ENCODE measurements at regions not wholly inside any gene's neighbourhood (a gene's known extent, or its start where the extent isn't known, plus 50 kb on each side); places are given as distances from the start of the nearest gene placed in this dataset.

DNA sequence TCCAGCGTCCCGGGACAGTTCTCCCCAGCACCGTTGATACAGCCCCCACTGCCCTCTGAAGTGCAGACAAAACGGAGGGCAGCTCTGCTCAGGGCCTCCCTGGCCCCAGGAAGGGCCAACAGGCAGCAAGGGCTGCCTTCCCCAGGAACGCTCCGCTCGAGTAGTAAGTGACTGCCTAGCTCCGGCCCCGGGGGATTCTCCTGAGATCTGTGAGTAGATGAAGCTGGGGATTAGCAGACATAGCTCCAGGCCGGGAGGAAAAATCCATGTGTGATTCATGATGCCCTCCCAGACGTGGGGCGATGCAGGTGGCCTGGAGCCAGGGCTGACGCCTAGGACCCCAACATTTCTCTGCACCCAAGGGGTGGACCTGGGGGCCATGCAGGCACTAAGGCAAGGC, 85.3 kb downstream of the ENGASE start:
- H3K27ac ChIP-seq = no peak overlapping the region
- DNase-seq = no peak
- H3K36me3 ChIP-seq = no peaks in the 10 kb centered on the region
- H3K4me1 ChIP-seq = no peaks in the 10 kb centered on the region
- no peak for TF ChIP-seq POLR2A (IDR thresholded peaks at IDR 0.05)
- TF ChIP-seq, protein P1, sequence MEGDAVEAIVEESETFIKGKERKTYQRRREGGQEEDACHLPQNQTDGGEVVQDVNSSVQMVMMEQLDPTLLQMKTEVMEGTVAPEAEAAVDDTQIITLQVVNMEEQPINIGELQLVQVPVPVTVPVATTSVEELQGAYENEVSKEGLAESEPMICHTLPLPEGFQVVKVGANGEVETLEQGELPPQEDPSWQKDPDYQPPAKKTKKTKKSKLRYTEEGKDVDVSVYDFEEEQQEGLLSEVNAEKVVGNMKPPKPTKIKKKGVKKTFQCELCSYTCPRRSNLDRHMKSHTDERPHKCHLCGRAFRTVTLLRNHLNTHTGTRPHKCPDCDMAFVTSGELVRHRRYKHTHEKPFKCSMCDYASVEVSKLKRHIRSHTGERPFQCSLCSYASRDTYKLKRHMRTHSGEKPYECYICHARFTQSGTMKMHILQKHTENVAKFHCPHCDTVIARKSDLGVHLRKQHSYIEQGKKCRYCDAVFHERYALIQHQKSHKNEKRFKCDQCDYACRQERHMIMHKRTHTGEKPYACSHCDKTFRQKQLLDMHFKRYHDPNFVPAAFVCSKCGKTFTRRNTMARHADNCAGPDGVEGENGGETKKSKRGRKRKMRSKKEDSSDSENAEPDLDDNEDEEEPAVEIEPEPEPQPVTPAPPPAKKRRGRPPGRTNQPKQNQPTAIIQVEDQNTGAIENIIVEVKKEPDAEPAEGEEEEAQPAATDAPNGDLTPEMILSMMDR (IDR thresholded peaks at IDR 0.05) = no peak
- H3K9me3 ChIP-seq = no peaks in the 10 kb centered on the region
- no peaks in the 10 kb centered on the region for H3K27me3 ChIP-seq
- H3K4me3 ChIP-seq = no peak overlapping the region

DNA sequence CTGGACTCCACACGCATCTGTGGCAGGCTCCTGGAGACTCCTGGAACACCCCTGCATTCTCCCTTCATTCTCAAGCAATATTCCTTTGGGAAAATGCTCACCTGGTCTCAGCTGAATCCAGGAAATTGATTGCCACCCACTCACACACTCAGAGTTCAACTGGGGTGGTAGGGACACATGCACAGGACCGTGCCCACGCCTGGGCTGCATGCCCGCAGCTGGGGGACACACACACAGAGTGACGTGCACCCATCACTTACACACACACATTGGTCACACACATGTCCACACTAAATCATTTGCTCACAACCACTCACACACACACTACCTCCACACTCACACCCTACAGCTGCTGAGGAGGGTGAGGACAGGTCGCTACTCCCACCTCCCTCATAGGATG, 84.8 kb downstream of the ENGASE start:
- H3K27me3 ChIP-seq = no peaks in the 10 kb centered on the region
- TF ChIP-seq, protein P1 (IDR thresholded peaks at IDR 0.05) = no peak
- no peak for TF ChIP-seq POLR2A (IDR thresholded peaks at IDR 0.05)
- DNase-seq = no peak
- H3K4me3 ChIP-seq = no peak overlapping the region
- no peak overlapping the region for H3K27ac ChIP-seq
- no peaks in the 10 kb centered on the region for H3K36me3 ChIP-seq
- H3K4me1 ChIP-seq = no peaks in the 10 kb centered on the region
- no peaks in the 10 kb centered on the region for H3K9me3 ChIP-seq

DNA sequence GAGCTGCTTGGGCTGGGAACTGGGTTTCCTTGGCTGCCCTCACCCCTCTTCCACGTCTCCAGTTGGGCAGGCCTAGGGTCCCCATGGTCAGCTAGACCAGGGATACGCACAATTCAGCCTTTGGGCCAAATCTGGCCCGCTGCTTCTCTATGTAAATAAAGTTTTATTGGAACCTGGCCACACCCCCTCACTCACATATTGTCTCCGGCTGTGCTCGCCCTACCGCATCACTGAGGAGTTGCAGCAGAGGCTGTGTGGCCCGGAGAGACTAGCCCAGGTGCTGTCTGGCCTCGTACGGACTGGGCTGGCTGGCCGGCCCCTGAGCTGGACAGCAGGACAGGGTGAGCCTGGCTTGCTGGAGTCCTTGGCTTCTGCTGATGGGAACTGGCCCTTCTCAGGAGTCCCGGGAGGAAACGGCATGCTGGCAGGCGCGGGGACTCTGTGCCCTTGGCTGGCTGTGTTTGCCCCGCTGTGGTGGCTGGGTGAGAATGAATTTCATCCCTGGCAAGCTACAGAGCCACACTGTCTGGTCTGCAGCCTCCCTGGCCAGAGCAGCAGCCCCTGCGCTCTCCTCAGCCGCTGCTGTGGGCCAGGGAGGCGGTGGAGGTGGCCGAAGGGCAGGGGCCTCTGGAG, 82.0 kb downstream of the ENGASE start:
- Histone ChIP-seq H3K4me3 (no peak overlapping the region), H3K9me3 (no peaks in the 10 kb centered on the region), H3K4me1 (no peaks in the 10 kb centered on the region), H3K27ac (no peak overlapping the region), H3K36me3 (no peaks in the 10 kb centered on the region), H3K27me3 (no peaks in the 10 kb centered on the region)
- DNase-seq = no peak
- TF ChIP-seq, protein P1 (IDR thresholded peaks at IDR 0.05) = no peak
- no peak for TF ChIP-seq POLR2A (IDR thresholded peaks at IDR 0.05)

DNA sequence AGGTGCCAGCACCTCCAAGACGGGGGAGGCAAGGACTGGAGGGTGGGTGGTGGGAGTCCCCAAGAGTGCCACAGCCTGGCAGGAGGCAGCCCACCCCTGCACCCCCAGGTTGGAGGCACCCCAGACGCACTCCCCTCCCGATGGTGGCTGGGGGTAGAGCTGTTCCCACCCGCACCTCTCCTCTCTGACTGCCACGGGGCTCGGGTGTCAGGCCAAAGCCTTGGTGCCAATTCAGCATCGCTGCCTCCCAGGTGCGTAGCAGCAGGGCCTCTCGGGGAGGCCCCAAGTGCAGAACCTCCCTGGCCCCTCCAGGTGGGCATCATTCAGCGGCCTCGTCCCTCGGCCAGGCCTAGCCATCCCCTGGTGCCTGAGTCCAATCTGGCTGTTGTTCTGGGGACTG, 81.1 kb downstream of the ENGASE start:
- H3K4me3 ChIP-seq = no peak overlapping the region
- no peak overlapping the region for H3K27ac ChIP-seq
- no peak for TF ChIP-seq POLR2A (IDR thresholded peaks at IDR 0.05)
- TF ChIP-seq, protein P1 (IDR thresholded peaks at IDR 0.05) = no peak
- no peaks in the 10 kb centered on the region for H3K27me3 ChIP-seq
- no peaks in the 10 kb centered on the region for H3K4me1 ChIP-seq
- H3K36me3 ChIP-seq = no peaks in the 10 kb centered on the region
- DNase-seq = no peak
- no peaks in the 10 kb centered on the region for H3K9me3 ChIP-seq

DNA sequence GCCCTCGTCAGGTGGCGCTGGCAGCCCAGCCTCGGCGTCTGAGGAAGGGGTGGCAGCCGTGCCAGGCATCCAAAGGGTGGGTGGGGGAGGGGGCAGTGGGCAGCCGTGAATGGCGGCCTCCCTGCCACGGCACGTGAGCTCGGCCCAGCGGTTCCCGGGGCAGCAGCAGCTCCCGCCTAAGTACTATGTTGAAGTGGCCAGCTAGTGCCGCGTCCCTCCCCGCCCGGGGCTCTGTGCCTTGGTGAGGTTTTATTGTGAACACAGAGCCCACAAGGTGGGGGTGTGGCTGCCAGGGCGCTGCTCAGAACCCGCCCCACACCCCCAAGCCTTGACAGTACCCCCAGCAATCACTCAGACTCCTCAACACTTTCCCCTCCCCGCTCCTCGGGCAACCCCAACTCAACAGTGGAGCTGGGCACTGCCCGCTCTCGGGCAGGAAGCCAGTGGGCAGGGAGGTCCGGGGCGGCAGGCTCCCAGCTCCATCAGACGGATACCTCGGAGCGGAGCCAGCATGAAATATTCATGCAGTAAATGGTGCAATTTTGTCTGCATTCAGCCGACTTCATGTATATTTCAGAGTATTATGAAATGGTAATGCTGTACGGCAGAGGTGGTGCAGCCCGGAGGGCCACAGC, 80.4 kb downstream of the ENGASE start:
- Histone ChIP-seq H3K36me3 (no peaks in the 10 kb centered on the region), H3K9me3 (no peaks in the 10 kb centered on the region), H3K4me3 (no peak overlapping the region), H3K27ac (no peak overlapping the region), H3K4me1 (no peaks in the 10 kb centered on the region), H3K27me3 (no peaks in the 10 kb centered on the region)
- DNase-seq = no peak
- TF ChIP-seq, protein P1 (IDR thresholded peaks at IDR 0.05) = no peak
- no peak for TF ChIP-seq POLR2A (IDR thresholded peaks at IDR 0.05)
